Lung (tissue), 11 donors: ENCODE measurements at regions not wholly inside any gene's neighbourhood (a gene's known extent, or its start where the extent isn't known, plus 50 kb on each side); places are given as distances from the start of the nearest gene placed in this dataset.
A peak's percentile ranks its signal among the peaks of the same experiment; 100 is the strongest.

Source experiments
- ATAC-seq: fragments of 200-7000 bp; cut with Tn5 transposase; one replicate; pipeline ENCODE4 v1.9.1; 2020; ENCODE audit warnings: moderate number of reproducible peaks; ENCODE audit not compliant: insufficient read depth, low FRiP score
- DNase-seq, 3 donors: peaks; one replicate each; pipeline ENCODE4 v3.0.0-alpha.2; 2013 to 2017
- H3K27ac ChIP-seq, 2 donors: one replicate each; pipeline ENCODE4 v1.5.1; 2013; ENCODE audit warnings: mild to moderate bottlenecking in 2 of 2, moderate library complexity in 2 of 2, control low read depth in 1 of 2, inconsistent platforms in 1 of 2, low read depth in 1 of 2, low read length in 1 of 2
- H3K27me3 ChIP-seq, 3 donors: one replicate each; pipeline ENCODE4 v1.5.1; 2013; ENCODE audit warnings: low read length in 2 of 3; ENCODE audit not compliant: control insufficient read depth in 3 of 3, insufficient read depth in 3 of 3
- H3K36me3 ChIP-seq, 4 donors: one replicate each; pipeline ENCODE4 v1.5.1; 2013; ENCODE audit warnings: low read length in 4 of 4, mild to moderate bottlenecking in 1 of 4, moderate library complexity in 1 of 4; ENCODE audit not compliant: control insufficient read depth in 4 of 4, insufficient read depth in 4 of 4
- H3K4me1 ChIP-seq, 5 donors: one replicate each; pipeline ENCODE4 v1.5.1; 2013; ENCODE audit warnings: low read length in 5 of 5, mild to moderate bottlenecking in 2 of 5, moderate library complexity in 1 of 5; ENCODE audit not compliant: control insufficient read depth in 5 of 5, insufficient read depth in 5 of 5
- H3K4me3 ChIP-seq: one replicate; pipeline ENCODE4 v1.5.1; 2013; ENCODE audit warnings: mild to moderate bottlenecking, control low read depth, moderate library complexity
- H3K9ac ChIP-seq, 2 donors: one replicate each; pipeline ENCODE4 v1.5.1; 2013; ENCODE audit warnings: low read length in 2 of 2, control low read depth in 1 of 2; ENCODE audit not compliant: insufficient read depth in 1 of 2
- H3K9me3 ChIP-seq, 4 donors: one replicate each; pipeline ENCODE4 v1.5.1; 2013; ENCODE audit warnings: low read length in 3 of 4, mild to moderate bottlenecking in 1 of 4, moderate library complexity in 1 of 4; ENCODE audit not compliant: control insufficient read depth in 4 of 4, insufficient read depth in 3 of 4
- WGBS, 2 donors: extraction: QIAGEN DNeasy Blood & Tissue Kit; methylation state at CpG; one replicate each; pipeline ENCODE4 v1.1.7; 2013; 5-methylcytosine and 5-hydroxymethylcytosine counted together
- TF ChIP-seq, protein P1 (sequence below): IDR thresholded peaks from 2 replicates; pipeline ENCODE4 v1.5.1; 2012; ENCODE audit warnings: mild to moderate bottlenecking; ENCODE audit errors: control extremely low read depth, extremely low read depth
- donor health status: control.
- donor health status: control.
- donor health status: Bipolar disorder and iron deficiency.
- donor health status: healthy.
- donor health status: DM: yes; HTN: yes; CAD: no.

DNA sequence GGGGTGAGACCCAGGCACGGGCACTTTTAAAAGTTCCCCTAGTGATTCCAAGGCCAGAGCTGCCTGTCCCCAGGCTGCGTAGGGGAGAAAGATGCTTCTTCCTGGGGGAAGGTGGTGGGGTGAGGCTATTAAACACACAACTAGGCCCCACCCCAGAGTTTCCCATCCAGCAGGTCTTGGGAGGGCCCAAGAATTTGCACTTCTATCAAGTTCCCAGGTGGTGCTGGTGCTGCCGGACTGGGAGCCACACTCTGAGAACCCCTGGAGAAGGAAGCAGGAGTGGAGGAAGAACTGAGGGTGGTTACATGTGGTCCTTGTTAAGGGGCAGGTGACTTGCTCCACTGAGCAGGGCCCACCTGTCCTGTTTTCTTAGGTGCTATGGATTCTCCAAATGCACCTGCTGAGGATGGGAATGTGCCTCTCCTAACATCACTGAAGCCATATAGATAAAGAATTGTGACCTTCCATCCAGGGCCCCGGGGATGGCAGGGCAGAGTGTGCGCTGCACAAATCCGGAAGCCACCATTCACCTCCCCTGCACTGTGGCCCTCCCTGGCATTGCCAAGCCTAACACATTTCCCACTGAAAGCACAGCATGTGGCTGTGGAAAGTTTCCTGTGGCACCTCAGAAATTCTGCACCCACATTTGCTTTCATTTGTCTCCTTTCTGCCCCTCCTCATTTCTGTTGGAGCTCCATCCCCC lies 111.5 kb upstream of the MEF2A start:
- ATAC-seq = no peak
- 86 to 91% methylated on average over 6 of the region's 6 CpGs for WGBS, 2 donors
- Histone ChIP-seq H3K4me1 (peaks cover 10 to 46% (median 34%) of the 10 kb centered on the region in 5 donors), H3K4me3 (no peak overlapping the region), H3K9ac (no peak overlapping the region), H3K27ac (peak overlapping the region; percentile 92 to 98), H3K27me3 (no peaks in the 10 kb centered on the region), H3K9me3 (no peaks in the 10 kb centered on the region), H3K36me3 (no peaks in the 10 kb centered on the region)
- TF ChIP-seq, protein P1, sequence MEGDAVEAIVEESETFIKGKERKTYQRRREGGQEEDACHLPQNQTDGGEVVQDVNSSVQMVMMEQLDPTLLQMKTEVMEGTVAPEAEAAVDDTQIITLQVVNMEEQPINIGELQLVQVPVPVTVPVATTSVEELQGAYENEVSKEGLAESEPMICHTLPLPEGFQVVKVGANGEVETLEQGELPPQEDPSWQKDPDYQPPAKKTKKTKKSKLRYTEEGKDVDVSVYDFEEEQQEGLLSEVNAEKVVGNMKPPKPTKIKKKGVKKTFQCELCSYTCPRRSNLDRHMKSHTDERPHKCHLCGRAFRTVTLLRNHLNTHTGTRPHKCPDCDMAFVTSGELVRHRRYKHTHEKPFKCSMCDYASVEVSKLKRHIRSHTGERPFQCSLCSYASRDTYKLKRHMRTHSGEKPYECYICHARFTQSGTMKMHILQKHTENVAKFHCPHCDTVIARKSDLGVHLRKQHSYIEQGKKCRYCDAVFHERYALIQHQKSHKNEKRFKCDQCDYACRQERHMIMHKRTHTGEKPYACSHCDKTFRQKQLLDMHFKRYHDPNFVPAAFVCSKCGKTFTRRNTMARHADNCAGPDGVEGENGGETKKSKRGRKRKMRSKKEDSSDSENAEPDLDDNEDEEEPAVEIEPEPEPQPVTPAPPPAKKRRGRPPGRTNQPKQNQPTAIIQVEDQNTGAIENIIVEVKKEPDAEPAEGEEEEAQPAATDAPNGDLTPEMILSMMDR = no peak
- no peak for DNase-seq

DNA sequence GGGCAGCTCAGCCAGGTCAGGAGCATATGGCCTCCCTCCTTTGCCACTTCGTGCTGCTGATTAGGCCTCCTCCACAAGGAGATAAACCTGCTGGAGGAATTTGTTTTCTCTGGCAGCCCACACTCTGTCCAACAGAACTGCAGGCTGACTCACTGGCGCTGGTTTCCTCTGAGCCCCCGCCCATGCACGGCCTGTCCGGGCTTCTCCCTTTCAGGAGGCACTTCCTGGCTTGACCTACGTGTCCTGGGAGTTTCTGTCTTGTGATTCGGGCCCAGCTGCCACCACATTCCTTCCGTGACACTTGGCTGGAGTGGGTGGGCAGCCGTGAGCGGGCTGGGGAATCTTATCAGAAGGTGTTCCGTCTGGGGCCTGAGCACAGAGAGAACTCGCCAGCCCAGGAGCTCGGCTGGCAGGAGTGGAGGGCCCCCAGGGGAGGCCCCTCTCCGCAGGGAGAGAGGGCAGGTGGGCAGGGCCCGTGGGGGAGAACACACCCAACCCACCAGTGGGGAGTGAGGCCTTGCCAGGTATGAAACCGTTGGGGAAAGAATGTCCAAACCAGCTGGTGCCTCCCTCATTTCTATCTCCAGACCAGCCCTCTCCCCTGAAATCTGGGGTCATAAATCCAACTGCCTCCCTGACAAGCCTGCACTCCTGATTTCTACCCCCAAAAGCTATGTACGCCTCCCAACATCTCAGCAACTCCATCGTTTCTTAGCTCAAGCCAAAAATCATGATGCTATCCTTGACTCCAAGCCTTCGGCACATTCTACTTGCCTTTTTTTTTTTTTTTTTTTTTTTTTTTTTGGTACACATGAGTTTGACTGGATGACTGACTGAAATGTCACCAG lies 110.6 kb upstream of the MEF2A start:
- 34 to 50% methylated on average over 19 of the region's 19 CpGs for WGBS, 2 donors
- Histone ChIP-seq H3K9me3 (no peaks in the 10 kb centered on the region), H3K4me3 (no peak overlapping the region), H3K4me1 (peaks cover 10 to 46% (median 34%) of the 10 kb centered on the region in 5 donors), H3K27ac (peak overlapping the region; percentile 95 to 98), H3K9ac (no peak overlapping the region), H3K36me3 (no peaks in the 10 kb centered on the region), H3K27me3 (no peaks in the 10 kb centered on the region)
- DNase-seq (peak; percentile 72 to 80 (median 74)), ATAC-seq (peak; percentile 87)
- TF ChIP-seq, protein P1 = no peak

DNA sequence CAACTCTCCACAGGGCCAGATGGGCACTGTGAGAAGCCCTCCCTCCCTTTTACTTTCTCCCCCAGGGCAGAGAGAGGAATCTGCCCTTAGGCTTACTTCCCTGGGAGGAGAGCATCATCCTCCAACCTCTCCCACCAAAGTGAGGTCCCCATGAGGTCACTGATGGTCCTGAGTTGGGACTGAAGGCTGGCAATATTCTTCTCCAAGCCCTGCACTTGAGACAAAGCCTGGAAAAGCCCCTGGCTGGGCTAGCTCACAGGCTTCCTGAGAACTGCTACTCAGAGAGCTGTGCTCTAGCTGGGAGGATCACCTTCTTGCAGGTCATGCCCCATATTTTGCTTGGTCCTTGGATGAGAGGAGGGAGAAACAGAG lies 110.0 kb upstream of the MEF2A start:
- peak overlapping the region; percentile 70 to 98 for H3K27ac ChIP-seq
- no peaks in the 10 kb centered on the region for H3K27me3 ChIP-seq
- TF ChIP-seq, protein P1 = no peak
- DNase-seq = no peak
- ATAC-seq = no peak
- no peaks in the 10 kb centered on the region for H3K36me3 ChIP-seq
- H3K4me1 ChIP-seq = peaks cover 10 to 44% (median 34%) of the 10 kb centered on the region in 5 donors
- no peak overlapping the region for H3K9ac ChIP-seq
- H3K9me3 ChIP-seq = peaks cover 0 to 1% (median 0%) of the 10 kb centered on the region in 4 donors
- no peak overlapping the region for H3K4me3 ChIP-seq
